HL-60 (cell line): ENCODE measurements at regions not wholly inside any gene's neighbourhood (a gene's known extent, or its start where the extent isn't known, plus 50 kb on each side); places are given as distances from the start of the nearest gene placed in this dataset.

Source experiments
- GABPA ChIP-seq: IDR thresholded peaks from 2 replicates; pipeline ENCODE4 v1.6.1; 2012; ENCODE audit warnings: low read depth
- POLR2AphosphoS5 ChIP-seq: IDR thresholded peaks from 2 replicates; pipeline ENCODE4 v1.6.1; 2012; ENCODE audit warnings: low read depth
- TF ChIP-seq, protein P1 (sequence below): IDR thresholded peaks from one replicate; pipeline ENCODE4 v1.5.1; 2011; ENCODE audit warnings: low read length, control low read depth, inconsistent platforms; ENCODE audit not compliant: insufficient read depth
- TF ChIP-seq, protein P2 (sequence below): IDR thresholded peaks from 2 replicates; pipeline ENCODE4 v1.6.1; 2012; ENCODE audit warnings: low read depth; ENCODE audit not compliant: insufficient replicate concordance

DNA sequence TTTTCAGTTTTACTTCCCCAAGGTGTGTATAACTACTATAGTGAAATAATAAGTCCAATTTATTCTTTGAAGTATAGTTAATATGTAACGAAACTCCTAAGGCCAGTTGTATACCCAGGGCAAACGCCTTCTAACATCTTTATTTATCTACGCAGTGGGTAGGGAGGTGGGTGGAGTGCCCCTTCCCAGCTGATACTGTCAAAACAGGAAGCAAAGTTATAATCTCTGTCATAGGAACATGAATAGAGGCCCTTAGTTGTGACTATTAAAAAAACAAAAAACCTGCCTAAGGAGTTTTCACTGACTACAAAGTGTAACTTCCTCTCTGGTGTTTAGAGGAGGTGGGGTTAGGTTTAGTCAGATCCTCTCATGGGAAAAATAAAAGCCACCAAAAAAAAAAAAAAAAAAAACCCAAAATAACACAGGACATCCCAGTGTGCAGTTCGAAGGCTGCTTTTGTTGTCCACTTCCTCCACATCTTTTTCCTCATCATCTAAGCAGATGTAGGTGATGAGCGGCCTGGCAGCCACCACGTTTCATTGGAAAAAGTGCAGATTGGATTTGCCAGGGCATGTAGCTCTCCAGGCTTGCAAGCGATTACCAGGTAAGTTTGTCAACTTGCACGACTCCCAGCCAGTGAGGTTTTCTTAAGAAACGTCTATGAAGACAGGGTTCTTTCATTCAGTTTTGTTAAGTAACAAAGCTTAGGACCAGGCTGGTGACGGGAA, 58.7 kb downstream of the UTRN start:
- TF ChIP-seq, protein P1, sequence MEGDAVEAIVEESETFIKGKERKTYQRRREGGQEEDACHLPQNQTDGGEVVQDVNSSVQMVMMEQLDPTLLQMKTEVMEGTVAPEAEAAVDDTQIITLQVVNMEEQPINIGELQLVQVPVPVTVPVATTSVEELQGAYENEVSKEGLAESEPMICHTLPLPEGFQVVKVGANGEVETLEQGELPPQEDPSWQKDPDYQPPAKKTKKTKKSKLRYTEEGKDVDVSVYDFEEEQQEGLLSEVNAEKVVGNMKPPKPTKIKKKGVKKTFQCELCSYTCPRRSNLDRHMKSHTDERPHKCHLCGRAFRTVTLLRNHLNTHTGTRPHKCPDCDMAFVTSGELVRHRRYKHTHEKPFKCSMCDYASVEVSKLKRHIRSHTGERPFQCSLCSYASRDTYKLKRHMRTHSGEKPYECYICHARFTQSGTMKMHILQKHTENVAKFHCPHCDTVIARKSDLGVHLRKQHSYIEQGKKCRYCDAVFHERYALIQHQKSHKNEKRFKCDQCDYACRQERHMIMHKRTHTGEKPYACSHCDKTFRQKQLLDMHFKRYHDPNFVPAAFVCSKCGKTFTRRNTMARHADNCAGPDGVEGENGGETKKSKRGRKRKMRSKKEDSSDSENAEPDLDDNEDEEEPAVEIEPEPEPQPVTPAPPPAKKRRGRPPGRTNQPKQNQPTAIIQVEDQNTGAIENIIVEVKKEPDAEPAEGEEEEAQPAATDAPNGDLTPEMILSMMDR: no peak
- TF ChIP-seq POLR2AphosphoS5 (no peak), GABPA (no peak)
- TF ChIP-seq, protein P2, sequence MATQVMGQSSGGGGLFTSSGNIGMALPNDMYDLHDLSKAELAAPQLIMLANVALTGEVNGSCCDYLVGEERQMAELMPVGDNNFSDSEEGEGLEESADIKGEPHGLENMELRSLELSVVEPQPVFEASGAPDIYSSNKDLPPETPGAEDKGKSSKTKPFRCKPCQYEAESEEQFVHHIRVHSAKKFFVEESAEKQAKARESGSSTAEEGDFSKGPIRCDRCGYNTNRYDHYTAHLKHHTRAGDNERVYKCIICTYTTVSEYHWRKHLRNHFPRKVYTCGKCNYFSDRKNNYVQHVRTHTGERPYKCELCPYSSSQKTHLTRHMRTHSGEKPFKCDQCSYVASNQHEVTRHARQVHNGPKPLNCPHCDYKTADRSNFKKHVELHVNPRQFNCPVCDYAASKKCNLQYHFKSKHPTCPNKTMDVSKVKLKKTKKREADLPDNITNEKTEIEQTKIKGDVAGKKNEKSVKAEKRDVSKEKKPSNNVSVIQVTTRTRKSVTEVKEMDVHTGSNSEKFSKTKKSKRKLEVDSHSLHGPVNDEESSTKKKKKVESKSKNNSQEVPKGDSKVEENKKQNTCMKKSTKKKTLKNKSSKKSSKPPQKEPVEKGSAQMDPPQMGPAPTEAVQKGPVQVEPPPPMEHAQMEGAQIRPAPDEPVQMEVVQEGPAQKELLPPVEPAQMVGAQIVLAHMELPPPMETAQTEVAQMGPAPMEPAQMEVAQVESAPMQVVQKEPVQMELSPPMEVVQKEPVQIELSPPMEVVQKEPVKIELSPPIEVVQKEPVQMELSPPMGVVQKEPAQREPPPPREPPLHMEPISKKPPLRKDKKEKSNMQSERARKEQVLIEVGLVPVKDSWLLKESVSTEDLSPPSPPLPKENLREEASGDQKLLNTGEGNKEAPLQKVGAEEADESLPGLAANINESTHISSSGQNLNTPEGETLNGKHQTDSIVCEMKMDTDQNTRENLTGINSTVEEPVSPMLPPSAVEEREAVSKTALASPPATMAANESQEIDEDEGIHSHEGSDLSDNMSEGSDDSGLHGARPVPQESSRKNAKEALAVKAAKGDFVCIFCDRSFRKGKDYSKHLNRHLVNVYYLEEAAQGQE: no peak
